GM10266 (cell line): ENCODE measurements at regions not wholly inside any gene's neighbourhood (a gene's known extent, or its start where the extent isn't known, plus 50 kb on each side); places are given as distances from the start of the nearest gene placed in this dataset.
"Not testable (repeated sequence)": the region's sequence is repeated elsewhere in the genome, so short reads cannot be mapped to it uniquely, and the experiment has no call there.

Experiments used
- DNase-seq: peaks from one replicate; pipeline ENCODE4 v3.0.0; 2012; ENCODE audit errors: extremely low spot score
- CTCF ChIP-seq: IDR thresholded peaks from 2 replicates; pipeline ENCODE4 v1.5.1; 2012; ENCODE audit warnings: mild to moderate bottlenecking, low read depth; ENCODE audit not compliant: control insufficient read depth, insufficient read depth; ENCODE audit errors: missing control alignments

DNA sequence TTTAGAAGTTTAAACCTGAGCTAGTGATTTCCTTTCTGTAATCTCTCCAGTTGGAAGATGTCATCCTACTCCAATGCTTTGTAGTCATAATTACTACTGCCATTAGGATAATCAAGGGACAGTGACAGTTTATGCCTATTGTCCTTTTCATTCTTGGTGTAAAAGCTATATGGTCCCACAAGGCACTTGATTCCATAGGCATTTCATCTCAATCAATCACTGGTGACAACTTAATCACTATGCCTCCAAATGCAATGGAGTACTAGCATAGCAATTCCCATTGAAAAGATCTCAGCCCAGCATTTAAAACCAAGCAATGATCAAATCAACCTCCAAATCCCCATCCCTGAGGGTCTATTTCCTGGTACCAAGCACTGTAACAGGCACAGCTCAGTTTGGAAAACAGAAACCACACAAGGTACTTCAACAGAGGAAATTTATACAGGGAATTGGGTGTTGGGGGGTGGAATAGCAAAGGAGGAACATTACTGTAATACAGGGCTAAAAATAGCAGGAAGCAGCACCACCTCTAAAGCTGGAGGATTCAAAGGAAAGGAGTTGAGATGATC is 51.0 kb downstream of the FHIP2A start:
- no peak for TF ChIP-seq CTCF

DNA sequence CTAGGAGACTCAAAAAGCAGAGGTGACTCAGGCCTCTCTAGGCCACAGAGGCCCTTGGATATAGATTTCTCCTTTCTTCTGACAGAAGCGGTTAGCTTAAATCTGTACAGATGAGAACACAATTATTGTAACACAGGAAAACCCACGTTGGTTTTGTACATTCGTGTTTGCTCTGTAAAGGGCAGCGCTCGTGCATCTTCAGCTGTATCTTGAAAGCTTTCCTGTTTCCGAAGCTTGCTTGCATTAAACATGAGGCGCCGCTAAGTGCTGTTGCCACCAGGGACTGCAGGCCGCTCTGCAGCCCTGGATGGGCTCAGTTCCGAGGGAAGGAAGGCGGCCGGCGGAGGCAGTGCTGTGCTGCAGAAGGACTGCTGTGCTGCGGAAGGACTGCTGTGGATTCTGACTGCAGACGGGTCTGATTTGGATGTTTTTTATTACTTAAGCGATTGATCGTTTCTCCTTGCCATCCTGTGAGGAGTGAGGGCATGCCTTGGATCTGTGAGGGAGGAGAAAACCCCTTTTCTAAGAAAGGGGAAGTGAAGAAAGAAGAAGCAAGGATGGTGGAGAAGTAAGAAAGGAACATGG is 53.3 kb downstream of the FHIP2A start:
- TF ChIP-seq CTCF = no peak
- peak; percentile 30 for DNase-seq

More for the DNA sequence above, 51.0 kb downstream of the FHIP2A start:
- no peak for DNase-seq

DNA sequence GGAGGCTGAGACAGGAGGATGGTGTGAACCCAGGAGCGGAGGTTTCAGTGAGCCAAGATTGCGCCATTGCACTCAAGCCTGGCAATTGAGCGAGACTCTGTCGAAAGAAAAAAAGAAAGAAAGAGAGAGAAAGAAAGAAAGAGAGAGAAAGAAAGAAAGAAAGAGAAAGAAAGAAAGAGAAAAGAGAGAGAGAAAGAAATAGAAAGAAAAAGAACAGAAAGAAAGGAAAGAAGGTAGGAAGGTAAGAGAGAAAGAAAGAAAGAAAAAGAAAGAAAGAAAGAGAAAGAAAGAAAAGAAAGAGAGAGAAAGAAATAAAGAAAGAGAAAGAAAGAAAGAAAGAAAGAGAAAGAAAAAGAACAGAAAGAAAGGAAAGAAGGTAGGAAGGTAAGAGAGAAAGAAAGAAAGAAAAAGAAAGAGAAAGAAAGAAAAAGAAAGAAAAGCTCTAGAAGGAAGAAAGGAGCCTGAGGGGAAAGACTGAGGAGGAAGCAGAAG is 54.1 kb downstream of the FHIP2A start:
- not testable (repeated sequence) for DNase-seq

- no peak for TF ChIP-seq CTCF
- no peak for DNase-seq
Measured at GRCh38 chr10:114876169-114876568, 54.6 kb downstream of the FHIP2A start.

DNA sequence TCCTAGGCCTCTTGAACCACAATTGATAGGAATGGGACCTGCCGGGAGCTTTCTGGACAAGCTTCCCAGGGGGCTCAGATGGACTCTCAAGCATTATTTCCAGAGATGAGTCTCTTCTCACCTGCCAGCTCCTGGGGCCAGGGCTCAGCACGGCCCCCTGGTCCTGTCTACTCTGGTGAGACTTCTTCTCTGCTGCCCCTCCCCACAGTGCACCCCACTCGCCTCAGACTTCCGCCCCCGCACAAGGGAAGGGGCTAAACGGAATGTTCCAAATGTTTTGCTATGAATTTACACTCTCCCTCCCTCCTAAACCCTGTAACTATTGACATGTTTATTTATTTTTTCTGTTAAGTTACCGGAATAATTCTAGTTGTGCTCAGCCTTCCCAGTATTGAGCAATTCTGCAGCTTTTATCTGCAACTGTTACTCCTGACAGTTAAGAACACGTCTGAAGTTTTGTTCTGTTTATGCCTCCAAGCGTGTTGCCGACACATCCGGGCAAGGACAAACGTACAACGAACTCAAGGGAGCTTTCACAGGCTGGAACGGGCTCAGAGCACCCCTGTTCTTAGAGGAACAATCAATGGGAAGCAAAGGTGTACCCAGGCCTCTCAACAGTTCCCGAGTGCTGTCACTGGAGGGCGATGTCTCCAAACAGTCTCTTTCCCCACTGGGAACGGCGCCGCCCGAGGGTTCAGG is 55.2 kb downstream of the FHIP2A start:
- DNase-seq = peak; percentile 69
- TF ChIP-seq CTCF = peak; percentile 83

DNA sequence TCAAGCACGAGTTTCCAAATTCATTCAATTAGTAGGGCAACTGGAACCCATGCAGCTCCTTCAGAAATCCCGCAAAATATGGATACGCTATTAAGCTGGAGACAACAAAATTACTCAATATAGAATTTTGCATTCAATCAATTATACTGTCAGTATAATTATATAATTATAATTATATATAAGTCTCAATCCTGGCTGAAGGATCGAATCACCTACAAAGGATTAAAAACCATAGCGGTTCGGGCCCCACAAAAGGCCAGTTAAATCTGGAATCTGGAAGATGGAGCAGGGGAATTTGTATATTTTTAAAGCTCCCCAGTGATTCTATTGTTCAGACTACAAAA is 55.7 kb downstream of the FHIP2A start:
- DNase-seq = no peak
- TF ChIP-seq CTCF = no peak

GRCh38 chr10:114879093-114879492 is 57.5 kb downstream of the FHIP2A start:
- no peak for DNase-seq
- no peak for TF ChIP-seq CTCF
